AG09309 (cell line): ENCODE measurements at regions not wholly inside any gene's neighbourhood (a gene's known extent, or its start where the extent isn't known, plus 50 kb on each side); places are given as distances from the start of the nearest gene placed in this dataset.

Source experiments
- DNase-seq: peaks from one replicate; pipeline ENCODE4 v3.0.0-alpha.2; 2010; ENCODE audit warnings: low read depth
- H3K4me3 ChIP-seq: 2 replicates; pipeline ENCODE4 v1.5.1; 2011; ENCODE audit warnings: mild to moderate bottlenecking, low read depth, low read length, moderate library complexity; ENCODE audit not compliant: control insufficient read depth
- CTCF ChIP-seq: IDR thresholded peaks from 2 replicates; pipeline ENCODE4 v1.5.1; 2011; ENCODE audit warnings: mild to moderate bottlenecking, low read depth, low read length, inconsistent platforms; ENCODE audit not compliant: insufficient read depth, control insufficient read depth; ENCODE audit errors: missing control alignments

- no peak for TF ChIP-seq CTCF
- H3K4me3 ChIP-seq, result no peak overlapping the region
- DNase-seq, result no peak
Observed at GRCh38 chr15:34684351-34684750, 70.4 kb downstream of the GJD2 start.

- H3K4me3 ChIP-seq, result no peak overlapping the region
- no peak for TF ChIP-seq CTCF
- DNase-seq, result no peak
Observed at GRCh38 chr15:34682674-34683073, 72.1 kb downstream of the GJD2 start.

GRCh38 chr15:34679291-34679690 is 75.5 kb downstream of the GJD2 start:
- H3K4me3 ChIP-seq, result no peak overlapping the region

GRCh38 chr15:34673241-34673640 is 81.6 kb downstream of the GJD2 start:
- no peak for TF ChIP-seq CTCF
- no peak for DNase-seq
- H3K4me3 ChIP-seq, result no peak overlapping the region

More at GRCh38 chr15:34679291-34679690, 75.5 kb downstream of the GJD2 start:
- TF ChIP-seq CTCF, result no peak
- DNase-seq, result no peak

GRCh38 chr15:34665498-34666116 is 82.2 kb upstream of the GOLGA8B start:
- TF ChIP-seq CTCF, result no peak
- DNase-seq, result no peak
- H3K4me3 ChIP-seq, result no peak overlapping the region

- no peak for DNase-seq
- H3K4me3 ChIP-seq, result no peak overlapping the region
- no peak for TF ChIP-seq CTCF
Observed at GRCh38 chr15:34664418-34664817, 81.0 kb upstream of the GOLGA8B start.
